ENCODE measurements at regions not wholly inside any gene's neighbourhood (a gene's known extent, or its start where the extent isn't known, plus 50 kb on each side); places are given as distances from the start of the nearest gene placed in this dataset.

DNA sequence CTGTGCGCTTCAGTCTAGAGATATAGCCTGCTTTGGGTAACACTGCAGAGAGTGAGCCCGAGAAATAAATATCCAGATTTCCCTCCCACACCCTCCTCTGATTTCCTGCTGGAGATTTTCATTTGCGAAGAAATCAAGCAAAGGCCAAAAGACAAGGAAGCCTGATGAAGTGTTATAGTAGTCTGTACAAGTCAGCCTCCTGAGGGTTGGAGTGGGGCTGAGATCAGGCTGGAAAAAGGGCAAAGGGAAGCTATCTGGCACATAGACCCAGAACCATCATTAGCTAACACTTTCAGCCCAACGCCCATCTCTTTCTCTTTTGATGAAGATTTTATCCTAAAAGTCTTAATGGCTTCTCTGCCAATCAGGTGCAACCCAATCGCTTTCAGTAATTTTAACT lies 154.6 kb upstream of the SLC44A1 start:
- TF ChIP-seq, protein P1, sequence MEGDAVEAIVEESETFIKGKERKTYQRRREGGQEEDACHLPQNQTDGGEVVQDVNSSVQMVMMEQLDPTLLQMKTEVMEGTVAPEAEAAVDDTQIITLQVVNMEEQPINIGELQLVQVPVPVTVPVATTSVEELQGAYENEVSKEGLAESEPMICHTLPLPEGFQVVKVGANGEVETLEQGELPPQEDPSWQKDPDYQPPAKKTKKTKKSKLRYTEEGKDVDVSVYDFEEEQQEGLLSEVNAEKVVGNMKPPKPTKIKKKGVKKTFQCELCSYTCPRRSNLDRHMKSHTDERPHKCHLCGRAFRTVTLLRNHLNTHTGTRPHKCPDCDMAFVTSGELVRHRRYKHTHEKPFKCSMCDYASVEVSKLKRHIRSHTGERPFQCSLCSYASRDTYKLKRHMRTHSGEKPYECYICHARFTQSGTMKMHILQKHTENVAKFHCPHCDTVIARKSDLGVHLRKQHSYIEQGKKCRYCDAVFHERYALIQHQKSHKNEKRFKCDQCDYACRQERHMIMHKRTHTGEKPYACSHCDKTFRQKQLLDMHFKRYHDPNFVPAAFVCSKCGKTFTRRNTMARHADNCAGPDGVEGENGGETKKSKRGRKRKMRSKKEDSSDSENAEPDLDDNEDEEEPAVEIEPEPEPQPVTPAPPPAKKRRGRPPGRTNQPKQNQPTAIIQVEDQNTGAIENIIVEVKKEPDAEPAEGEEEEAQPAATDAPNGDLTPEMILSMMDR (IDR thresholded peaks at IDR 0.05) = no peak
- TF ChIP-seq POLR2A (IDR thresholded peaks at IDR 0.05) = no peak
